ENCODE measurements at regions not wholly inside any gene's neighbourhood (a gene's known extent, or its start where the extent isn't known, plus 50 kb on each side); places are given as distances from the start of the nearest gene placed in this dataset.

DNA sequence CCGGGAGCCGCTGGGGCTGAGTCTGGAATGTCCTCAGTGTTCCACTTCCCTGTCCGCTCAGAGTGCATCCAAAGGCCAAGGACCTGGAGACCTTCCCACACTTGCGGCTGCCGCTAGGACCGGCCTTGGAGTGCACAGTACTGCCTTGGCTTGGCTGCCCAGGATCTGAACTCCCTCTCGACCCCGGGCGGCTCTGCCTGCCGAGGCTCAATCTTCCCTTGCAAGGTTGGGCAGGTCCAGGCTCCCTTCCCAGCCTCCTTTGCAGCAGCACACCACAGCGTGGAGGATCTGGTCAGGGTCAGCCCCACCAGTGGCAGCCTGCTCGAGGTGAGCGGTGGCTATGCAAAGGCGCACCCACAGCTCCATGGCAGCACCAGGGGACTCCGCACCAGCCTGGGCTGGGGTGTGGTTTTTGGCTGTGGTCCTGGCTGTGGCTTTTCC is 69.2 kb downstream of the PLXNA1 start:
- 94% methylated on average over 12 of the region's 15 CpGs for WGBS (ENCODE audit: insufficient coverage)
- no peaks in the 10 kb centered on the region for H3K36me3 Mint-ChIP-seq
- no peak for DNase-seq
- Histone ChIP-seq H3K4me1 (ENCODE audit: control insufficient read depth in 1 of 2, insufficient read depth in 2 of 2, low read length in 2 of 2) (no peaks in the 10 kb centered on the region), H3K36me3 (replicated peaks in 1 of 2; ENCODE audit: control insufficient read depth in 1 of 2, insufficient read depth in 2 of 2, low read length in 2 of 2) (no peaks in the 10 kb centered on the region), H4K20me1 (ENCODE audit: insufficient read depth, low read length) (no peaks in the 10 kb centered on the region), H3K27ac (ENCODE audit: low read depth in 1 of 2, low read length in 2 of 2) (no peak overlapping the region), H3K4me3 (replicated peaks in 1 of 3; ENCODE audit: low read depth in 2 of 3, low read length in 3 of 3) (no peak overlapping the region), H3K79me2 (ENCODE audit: insufficient read depth, low read length) (no peaks in the 10 kb centered on the region), H3K9ac (ENCODE audit: insufficient read depth, low read length, poor library complexity, severe bottlenecking) (no peak overlapping the region), H3K4me2 (replicated peaks; ENCODE audit: extremely low read depth, low read length, poor library complexity, severe bottlenecking) (no peak overlapping the region), H3K9me3 (replicated peaks in 1 of 2; ENCODE audit: control insufficient read depth in 1 of 2, insufficient read depth in 1 of 2, low read length in 2 of 2) (peaks cover 5 to 22% of the 10 kb centered on the region in 2 donors), H2AFZ (ENCODE audit: insufficient read depth, low read depth, low read length, poor library complexity, severe bottlenecking) (no peak overlapping the region), H3K27me3 (ENCODE audit: control insufficient read depth in 2 of 2, insufficient read depth in 2 of 2, low read length in 2 of 2) (no peaks in the 10 kb centered on the region)
- H3K27me3 Mint-ChIP-seq (ENCODE audit: low read depth in 3 of 3): peaks cover 4% of the 10 kb centered on the region in 3 donors
- H3K4me3 Mint-ChIP-seq: no peak overlapping the region
- intact Hi-C loops (cut with micrococcal nuclease): no loop called here
- H3K4me1 Mint-ChIP-seq: no peaks in the 10 kb centered on the region
- H3K9me3 Mint-ChIP-seq: peaks cover 3 to 24% (median 13%) of the 10 kb centered on the region in 7 donors
- no peak for TF ChIP-seq CTCF (IDR thresholded peaks at IDR 0.05)
- no peak overlapping the region for H3K27ac Mint-ChIP-seq

GRCh38 chr3:127053026-127053425 is 70.1 kb downstream of the PLXNA1 start:
- no peaks in the 10 kb centered on the region for H3K36me3 Mint-ChIP-seq
- H3K27ac ChIP-seq (ENCODE audit: low read depth in 1 of 2, low read length in 2 of 2): no peak overlapping the region
- H3K4me1 Mint-ChIP-seq: no peaks in the 10 kb centered on the region
- peak overlapping the region in 2 of 7 donors; percentile 18 to 65 for H3K27ac Mint-ChIP-seq
- peaks cover 4 to 7% (median 4%) of the 10 kb centered on the region in 3 donors for H3K27me3 Mint-ChIP-seq (ENCODE audit: low read depth in 3 of 3)
- H3K4me1 ChIP-seq (ENCODE audit: control insufficient read depth in 1 of 2, insufficient read depth in 2 of 2, low read length in 2 of 2): no peaks in the 10 kb centered on the region
- DNase-seq: no peak
- H3K36me3 ChIP-seq (replicated peaks in 1 of 2; ENCODE audit: control insufficient read depth in 1 of 2, insufficient read depth in 2 of 2, low read length in 2 of 2): no peaks in the 10 kb centered on the region
- H3K9ac ChIP-seq (ENCODE audit: insufficient read depth, low read length, poor library complexity, severe bottlenecking): no peak overlapping the region
- no peak for TF ChIP-seq CTCF (IDR thresholded peaks at IDR 0.05)
- H3K9me3 Mint-ChIP-seq: peaks cover 8 to 27% (median 17%) of the 10 kb centered on the region in 7 donors
- H4K20me1 ChIP-seq (ENCODE audit: insufficient read depth, low read length): no peaks in the 10 kb centered on the region
- peaks cover 12 to 23% of the 10 kb centered on the region in 2 donors for H3K9me3 ChIP-seq (replicated peaks in 1 of 2; ENCODE audit: control insufficient read depth in 1 of 2, insufficient read depth in 1 of 2, low read length in 2 of 2)
- no peak overlapping the region for H3K4me2 ChIP-seq (replicated peaks; ENCODE audit: extremely low read depth, low read length, poor library complexity, severe bottlenecking)
- H3K4me3 Mint-ChIP-seq: no peak overlapping the region
- H2AFZ ChIP-seq (ENCODE audit: insufficient read depth, low read depth, low read length, poor library complexity, severe bottlenecking): no peak overlapping the region
- WGBS (ENCODE audit: insufficient coverage): 86% methylated on average over 6 of the region's 6 CpGs
- no peaks in the 10 kb centered on the region for H3K27me3 ChIP-seq (ENCODE audit: control insufficient read depth in 2 of 2, insufficient read depth in 2 of 2, low read length in 2 of 2)
- no peaks in the 10 kb centered on the region for H3K79me2 ChIP-seq (ENCODE audit: insufficient read depth, low read length)
- H3K4me3 ChIP-seq (replicated peaks in 1 of 3; ENCODE audit: low read depth in 2 of 3, low read length in 3 of 3): no peak overlapping the region
- intact Hi-C loops (cut with micrococcal nuclease): no loop called here

Measured in CD14-positive monocyte (primary cell).